ENCODE measurements at regions not wholly inside any gene's neighbourhood (a gene's known extent, or its start where the extent isn't known, plus 50 kb on each side); places are given as distances from the start of the nearest gene placed in this dataset.

GRCh38 chr11:121790430-121790829, 325.6 kb downstream of the BLID start:
- H3K27ac ChIP-seq: no peak overlapping the region
- no peak for TF ChIP-seq CTCF (IDR thresholded peaks at IDR 0.05)
- TF ChIP-seq ZFX (IDR thresholded peaks at IDR 0.05; ENCODE audit: borderline replicate concordance): no peak

GRCh38 chr11:121780971-121781370, 328.2 kb upstream of the SORL1-AS1 start:
- TF ChIP-seq CTCF (IDR thresholded peaks at IDR 0.05) (no peak), ZFX (IDR thresholded peaks at IDR 0.05; ENCODE audit: borderline replicate concordance) (no peak)
- H3K27ac ChIP-seq: no peak overlapping the region

- H3K27ac ChIP-seq: no peak overlapping the region
- TF ChIP-seq CTCF (IDR thresholded peaks at IDR 0.05) (no peak), ZFX (IDR thresholded peaks at IDR 0.05; ENCODE audit: borderline replicate concordance) (no peak)
Observed at GRCh38 chr11:121777056-121777455, 324.3 kb upstream of the SORL1-AS1 start.

- TF ChIP-seq CTCF (IDR thresholded peaks at IDR 0.05): no peak
- TF ChIP-seq ZFX (IDR thresholded peaks at IDR 0.05; ENCODE audit: borderline replicate concordance): no peak
- H3K27ac ChIP-seq: no peak overlapping the region
Observed at GRCh38 chr11:121775276-121775675, 322.5 kb upstream of the SORL1-AS1 start.

- no peak for TF ChIP-seq ZFX (IDR thresholded peaks at IDR 0.05; ENCODE audit: borderline replicate concordance)
- no peak for TF ChIP-seq CTCF (IDR thresholded peaks at IDR 0.05)
Observed at GRCh38 chr11:121773076-121773475, 320.3 kb upstream of the SORL1-AS1 start.

GRCh38 chr11:121770939-121771595, 318.3 kb upstream of the SORL1-AS1 start:
- TF ChIP-seq CTCF (IDR thresholded peaks at IDR 0.05): no peak
- no peak for TF ChIP-seq ZFX (IDR thresholded peaks at IDR 0.05; ENCODE audit: borderline replicate concordance)
- no peak overlapping the region for H3K27ac ChIP-seq

More at GRCh38 chr11:121773076-121773475, 320.3 kb upstream of the SORL1-AS1 start:
- no peak overlapping the region for H3K27ac ChIP-seq

GRCh38 chr11:121769191-121769590, 316.4 kb upstream of the SORL1-AS1 start:
- no peak for TF ChIP-seq CTCF (IDR thresholded peaks at IDR 0.05)
- TF ChIP-seq ZFX (IDR thresholded peaks at IDR 0.05; ENCODE audit: borderline replicate concordance): no peak
- H3K27ac ChIP-seq: no peak overlapping the region

All from 22Rv1 (cell line).